Naive thymus-derived CD8-positive, alpha-beta T cell (primary cell): ENCODE measurements at regions not wholly inside any gene's neighbourhood (a gene's known extent, or its start where the extent isn't known, plus 50 kb on each side); places are given as distances from the start of the nearest gene placed in this dataset.
"Not testable (repeated sequence)": the region's sequence is repeated elsewhere in the genome, so short reads cannot be mapped to it uniquely, and the experiment has no call there.

Experiments
- ATAC-seq, 2 donors: fragments of 150-1000 bp; cut with Tn5 transposase in 1 of 2; sonication (Bioruptor Pico), chemical (Tn5 transposase) in 1 of 2; 1 replicate in 1 of 2; 2 replicates in 1 of 2; pipeline ENCODE4 v1.10.0; 2021; ENCODE audit warnings: mild to moderate bottlenecking in 2 of 2, moderate library complexity in 2 of 2
- POLR2A ChIA-PET: fragments of 350-600 bp; sonication (Branson Sonifier 250); formaldehyde crosslinking; loops from one replicate; lab custom pipeline; 2021; ENCODE audit warnings: antibody characterized with exemption; lab: Charles Lee
- DNase-seq, 10 donors: peaks; one replicate each; pipeline versions ENCODE4 v3.0.0 to v3.0.0-alpha.2; 2020 to 2022
- H3K27ac Mint-ChIP-seq, 10 donors: one replicate each; pipeline ENCODE4 v1.8.0; 2020 to 2022; ENCODE audit warnings: mild to moderate bottlenecking in 10 of 10, mixed read lengths in 10 of 10, moderate library complexity in 4 of 10, inconsistent platforms in 1 of 10
- H3K27me3 Mint-ChIP-seq, 5 donors: one replicate each; pipeline ENCODE4 v1.8.0; 2021 to 2022; ENCODE audit warnings: mixed read lengths in 5 of 5
- H3K36me3 Mint-ChIP-seq, 3 donors: one replicate each; pipeline ENCODE4 v1.8.0; 2020 to 2022; ENCODE audit warnings: mixed read lengths in 3 of 3, mild to moderate bottlenecking in 2 of 3, inconsistent platforms in 1 of 3
- H3K4me1 Mint-ChIP-seq, 4 donors: one replicate each; pipeline ENCODE4 v1.8.0; 2021 to 2022; ENCODE audit warnings: mixed read lengths in 4 of 4
- H3K4me3 Mint-ChIP-seq, 10 donors: one replicate each; pipeline ENCODE4 v1.8.0; 2020 to 2022; ENCODE audit warnings: mild to moderate bottlenecking in 10 of 10, mixed read lengths in 10 of 10, moderate library complexity in 6 of 10, inconsistent platforms in 1 of 10
- H3K9me3 Mint-ChIP-seq, 9 donors: one replicate each; pipeline ENCODE4 v1.8.0; 2020 to 2022; ENCODE audit warnings: mixed read lengths in 9 of 9, mild to moderate bottlenecking in 3 of 9, inconsistent platforms in 1 of 9, moderate library complexity in 1 of 9

GRCh38 chr13:87280139-87280538, 391.0 kb upstream of the SLITRK5 start:
- no peak for ATAC-seq
- peaks cover 0 to 7% (median 0%) of the 10 kb centered on the region in 9 donors for H3K9me3 Mint-ChIP-seq
- H3K27me3 Mint-ChIP-seq: no peaks in the 10 kb centered on the region
- H3K27ac Mint-ChIP-seq: no peak overlapping the region
- H3K36me3 Mint-ChIP-seq: no peaks in the 10 kb centered on the region
- H3K4me1 Mint-ChIP-seq: no peaks in the 10 kb centered on the region
- no peak overlapping the region for H3K4me3 Mint-ChIP-seq
- POLR2A ChIA-PET: interaction anchor here (0.6 kb wide), 1 partner anchor 25 kb away, joined by 3 read pairs; no protein-coding TSS in a partner anchor
- DNase-seq: no peak

- Mint-ChIP-seq H3K36me3 (no peaks in the 10 kb centered on the region), H3K27ac (no peak overlapping the region), H3K4me3 (no peak overlapping the region), H3K4me1 (no peaks in the 10 kb centered on the region), H3K9me3 (peaks cover 0 to 22% (median 0%) of the 10 kb centered on the region in 9 donors), H3K27me3 (no peaks in the 10 kb centered on the region)
- DNase-seq (no peak), ATAC-seq (no peak)
- POLR2A ChIA-PET: no interaction called here
These were observed 383.4 kb upstream of the SLITRK5 start for GRCh38 chr13:87287721-87288120.

- Mint-ChIP-seq H3K36me3 (no peaks in the 10 kb centered on the region), H3K27ac (no peak overlapping the region), H3K4me1 (no peaks in the 10 kb centered on the region), H3K4me3 (no peak overlapping the region), H3K27me3 (no peaks in the 10 kb centered on the region), H3K9me3 (peaks cover 0 to 28% (median 0%) of the 10 kb centered on the region in 9 donors)
- DNase-seq (no peak), ATAC-seq (no peak)
- POLR2A ChIA-PET: no interaction called here
These were observed 375.5 kb upstream of the SLITRK5 start for GRCh38 chr13:87295636-87296035.

- H3K4me1 Mint-ChIP-seq: no peaks in the 10 kb centered on the region
- no peak overlapping the region for H3K4me3 Mint-ChIP-seq
- DNase-seq (no peak), ATAC-seq (no peak)
- H3K27me3 Mint-ChIP-seq: no peaks in the 10 kb centered on the region
- peaks cover 0 to 28% (median 8%) of the 10 kb centered on the region in 9 donors for H3K9me3 Mint-ChIP-seq
- no peaks in the 10 kb centered on the region for H3K36me3 Mint-ChIP-seq
- H3K27ac Mint-ChIP-seq: no peak overlapping the region
- POLR2A ChIA-PET: no interaction called here
These were observed 369.1 kb upstream of the SLITRK5 start for GRCh38 chr13:87302034-87302433.

GRCh38 chr13:87302931-87303330, 368.2 kb upstream of the SLITRK5 start:
- ATAC-seq: no peak
- H3K27me3 Mint-ChIP-seq: no peaks in the 10 kb centered on the region
- POLR2A ChIA-PET: no interaction called here
- no peaks in the 10 kb centered on the region for H3K36me3 Mint-ChIP-seq
- H3K4me1 Mint-ChIP-seq: no peaks in the 10 kb centered on the region
- H3K9me3 Mint-ChIP-seq: peaks cover 0 to 28% (median 8%) of the 10 kb centered on the region in 9 donors
- H3K27ac Mint-ChIP-seq: no peak overlapping the region
- no peak overlapping the region for H3K4me3 Mint-ChIP-seq
- no peak for DNase-seq

GRCh38 chr13:87311165-87311564, 360.0 kb upstream of the SLITRK5 start:
- peaks cover 0 to 26% (median 2%) of the 10 kb centered on the region in 9 donors for H3K9me3 Mint-ChIP-seq
- ATAC-seq: no peak
- POLR2A ChIA-PET: no interaction called here
- H3K27ac Mint-ChIP-seq: no peak overlapping the region
- H3K27me3 Mint-ChIP-seq: no peaks in the 10 kb centered on the region
- no peaks in the 10 kb centered on the region for H3K4me1 Mint-ChIP-seq
- DNase-seq: no peak
- H3K36me3 Mint-ChIP-seq: no peaks in the 10 kb centered on the region
- H3K4me3 Mint-ChIP-seq: no peak overlapping the region

- no peaks in the 10 kb centered on the region for H3K36me3 Mint-ChIP-seq
- H3K9me3 Mint-ChIP-seq: peaks cover 0 to 21% (median 2%) of the 10 kb centered on the region in 9 donors
- DNase-seq (no peak), ATAC-seq (no peak)
- H3K27me3 Mint-ChIP-seq: no peaks in the 10 kb centered on the region
- no peak overlapping the region for H3K27ac Mint-ChIP-seq
- no peaks in the 10 kb centered on the region for H3K4me1 Mint-ChIP-seq
- POLR2A ChIA-PET: no interaction called here
- no peak overlapping the region for H3K4me3 Mint-ChIP-seq
These were observed 356.3 kb upstream of the SLITRK5 start for GRCh38 chr13:87314822-87315221.

- H3K27me3 Mint-ChIP-seq: no peaks in the 10 kb centered on the region
- no peak overlapping the region for H3K4me3 Mint-ChIP-seq
- H3K36me3 Mint-ChIP-seq: no peaks in the 10 kb centered on the region
- no peak overlapping the region for H3K27ac Mint-ChIP-seq
- POLR2A ChIA-PET: no interaction called here
- H3K9me3 Mint-ChIP-seq: peaks cover 0 to 18% (median 3%) of the 10 kb centered on the region in 9 donors
- DNase-seq (no peak), ATAC-seq (no peak)
- no peaks in the 10 kb centered on the region for H3K4me1 Mint-ChIP-seq
These were observed 348.8 kb upstream of the SLITRK5 start for GRCh38 chr13:87322386-87322785.

- POLR2A ChIA-PET: no interaction called here
- H3K27ac Mint-ChIP-seq: no peak overlapping the region
- peaks cover 0 to 19% (median 3%) of the 10 kb centered on the region in 9 donors for H3K9me3 Mint-ChIP-seq
These were observed 346.6 kb upstream of the SLITRK5 start for GRCh38 chr13:87324558-87324957.

GRCh38 chr13:87331178-87331577, 340.0 kb upstream of the SLITRK5 start:
- POLR2A ChIA-PET: no interaction called here
- Mint-ChIP-seq H3K27me3 (peaks cover 0 to 2% (median 0%) of the 10 kb centered on the region in 5 donors), H3K4me1 (no peaks in the 10 kb centered on the region), H3K4me3 (no peak overlapping the region), H3K9me3 (peaks cover 0 to 27% (median 8%) of the 10 kb centered on the region in 9 donors), H3K36me3 (no peaks in the 10 kb centered on the region), H3K27ac (no peak overlapping the region)
- DNase-seq: no peak
- ATAC-seq: no peak

More at GRCh38 chr13:87324558-87324957, 346.6 kb upstream of the SLITRK5 start:
- no peak overlapping the region for H3K4me3 Mint-ChIP-seq
- H3K4me1 Mint-ChIP-seq: no peaks in the 10 kb centered on the region
- no peak for ATAC-seq
- H3K36me3 Mint-ChIP-seq: no peaks in the 10 kb centered on the region
- DNase-seq: no peak
- H3K27me3 Mint-ChIP-seq: no peaks in the 10 kb centered on the region

- Mint-ChIP-seq H3K4me3 (no peak overlapping the region), H3K4me1 (no peaks in the 10 kb centered on the region), H3K36me3 (no peaks in the 10 kb centered on the region), H3K9me3 (peaks cover 0 to 16% (median 7%) of the 10 kb centered on the region in 9 donors), H3K27me3 (peaks cover 0 to 2% (median 0%) of the 10 kb centered on the region in 5 donors), H3K27ac (no peak overlapping the region)
- no peak for DNase-seq
- POLR2A ChIA-PET: no interaction called here
- ATAC-seq: no peak
These were observed 337.6 kb upstream of the SLITRK5 start for GRCh38 chr13:87333599-87333998.

- Mint-ChIP-seq H3K36me3 (no peaks in the 10 kb centered on the region), H3K4me3 (no peak overlapping the region), H3K27me3 (peaks cover 0 to 2% (median 0%) of the 10 kb centered on the region in 5 donors), H3K9me3 (peaks cover 0 to 17% (median 7%) of the 10 kb centered on the region in 9 donors), H3K4me1 (no peaks in the 10 kb centered on the region), H3K27ac (no peak overlapping the region)
- POLR2A ChIA-PET: no interaction called here
- ATAC-seq (no peak), DNase-seq (no peak)
These were observed 337.0 kb upstream of the SLITRK5 start for GRCh38 chr13:87334176-87334575.

- H3K4me1 Mint-ChIP-seq, ATAC-seq, H3K27ac Mint-ChIP-seq, H3K27me3 Mint-ChIP-seq, POLR2A ChIA-PET, DNase-seq, H3K36me3 Mint-ChIP-seq, H3K4me3 Mint-ChIP-seq: not testable (repeated sequence)
- peaks cover 0 to 15% (median 9%) of the 10 kb centered on the region in 9 donors for H3K9me3 Mint-ChIP-seq
These were observed 334.8 kb upstream of the SLITRK5 start for GRCh38 chr13:87336346-87336889.

GRCh38 chr13:87344176-87344575, 327.0 kb upstream of the SLITRK5 start:
- Mint-ChIP-seq H3K9me3 (peaks cover 0 to 12% (median 0%) of the 10 kb centered on the region in 9 donors), H3K27me3 (no peaks in the 10 kb centered on the region), H3K36me3 (no peaks in the 10 kb centered on the region), H3K4me1 (no peaks in the 10 kb centered on the region), H3K4me3 (no peak overlapping the region), H3K27ac (no peak overlapping the region)
- no peak for ATAC-seq
- POLR2A ChIA-PET: no interaction called here
- DNase-seq: no peak
